NCI-H345 treated with DMSO at 0.1 percent for 48 hours (cell line): ENCODE measurements at regions not wholly inside any gene's neighbourhood (a gene's known extent, or its start where the extent isn't known, plus 50 kb on each side); places are given as distances from the start of the nearest gene placed in this dataset.

Experiments used
- DNase-seq: peaks from one replicate; lab custom pipeline; 2025; ENCODE audit not compliant: unreplicated experiment; lab: John Stamatoyannopoulos, UW

- no peak for DNase-seq
Observed at GRCh38 chr11:10358696-10359095, 53.8 kb downstream of the ADM start.

GRCh38 chr11:10359171-10359570 lies 54.3 kb downstream of the ADM start:
- no peak for DNase-seq

DNA sequence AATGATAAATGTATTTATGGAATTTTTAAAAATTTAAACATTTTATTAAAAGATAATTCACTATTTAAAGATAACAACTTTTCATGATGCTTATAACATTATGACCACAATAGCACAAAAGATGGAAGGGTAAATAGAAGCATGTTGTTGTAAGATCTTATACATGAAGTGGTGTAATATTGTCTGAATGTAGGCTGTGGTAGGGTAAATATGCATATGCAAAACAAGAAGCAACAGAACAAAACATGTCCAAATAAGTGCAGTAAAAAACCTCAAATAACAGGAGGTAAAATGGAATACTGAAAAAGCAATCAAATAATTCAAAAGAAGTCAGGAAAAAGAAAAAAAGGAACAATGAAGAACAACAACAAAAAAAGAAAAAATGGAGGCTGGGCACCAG lies 56.0 kb downstream of the ADM start:
- no peak for DNase-seq

GRCh38 chr11:10365045-10365444 lies 60.2 kb downstream of the ADM start:
- no peak for DNase-seq

- DNase-seq, result peak; percentile 18
Observed at GRCh38 chr11:10366568-10367331, 61.9 kb downstream of the ADM start.

GRCh38 chr11:10371926-10372641 lies 67.2 kb downstream of the ADM start:
- no peak for DNase-seq

DNA sequence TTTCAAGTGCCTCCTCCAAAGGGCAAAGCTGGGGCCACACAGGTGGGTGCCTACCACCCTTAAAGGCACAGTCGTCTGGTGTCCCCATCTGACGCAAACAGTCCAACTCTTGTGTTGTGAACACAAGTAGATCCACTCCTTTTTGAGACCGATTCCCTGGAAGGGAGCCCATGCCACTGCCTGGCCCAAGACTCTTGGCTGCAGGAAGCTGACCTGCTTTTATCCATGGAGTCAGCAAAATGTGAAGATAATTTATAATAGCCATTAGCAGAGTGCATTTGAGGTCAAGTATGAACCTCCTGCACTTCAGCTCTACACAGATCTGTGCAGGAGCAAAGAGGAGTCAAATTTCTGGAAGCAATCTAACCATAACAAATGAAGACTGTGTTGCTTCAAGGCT lies 68.5 kb downstream of the ADM start:
- no peak for DNase-seq

- no peak for DNase-seq
Observed at GRCh38 chr11:10373929-10374328, 69.1 kb downstream of the ADM start.

- no peak for DNase-seq
Observed at GRCh38 chr11:10374386-10374785, 69.5 kb downstream of the ADM start.

DNA sequence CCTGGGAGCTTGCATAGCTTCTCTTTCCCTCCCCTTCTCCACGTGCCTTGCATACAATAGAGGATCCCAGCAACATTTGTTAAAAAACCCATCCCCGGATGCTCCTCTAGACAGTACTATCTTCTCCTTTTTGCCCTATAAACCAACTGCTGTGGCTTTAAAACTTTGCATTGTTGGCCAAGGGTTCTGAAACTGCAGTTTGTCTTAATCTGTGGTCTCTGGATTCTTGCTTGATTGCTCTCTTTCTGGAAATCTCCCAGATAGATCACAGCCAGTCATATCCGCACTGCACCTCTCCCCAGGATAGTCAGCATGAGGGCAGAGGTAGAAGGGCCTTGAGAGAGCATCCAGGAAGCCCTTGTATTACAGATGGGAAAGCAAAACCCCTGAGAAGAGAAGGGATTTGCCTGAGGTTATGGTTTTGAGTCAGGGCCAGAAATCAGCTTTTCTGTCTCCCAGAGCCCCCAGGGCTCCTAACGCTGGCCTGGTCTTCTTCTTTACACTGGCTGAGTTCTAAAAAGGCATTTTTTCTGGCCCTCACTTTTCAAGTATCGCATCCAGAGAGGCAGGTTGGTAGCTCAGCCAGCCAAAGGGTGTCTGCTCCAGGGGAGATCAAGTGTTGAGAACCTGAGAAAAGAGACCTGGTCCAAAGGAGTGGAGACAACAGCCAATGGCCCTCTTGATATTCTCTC lies 70.6 kb downstream of the ADM start:
- DNase-seq, result no peak

DNA sequence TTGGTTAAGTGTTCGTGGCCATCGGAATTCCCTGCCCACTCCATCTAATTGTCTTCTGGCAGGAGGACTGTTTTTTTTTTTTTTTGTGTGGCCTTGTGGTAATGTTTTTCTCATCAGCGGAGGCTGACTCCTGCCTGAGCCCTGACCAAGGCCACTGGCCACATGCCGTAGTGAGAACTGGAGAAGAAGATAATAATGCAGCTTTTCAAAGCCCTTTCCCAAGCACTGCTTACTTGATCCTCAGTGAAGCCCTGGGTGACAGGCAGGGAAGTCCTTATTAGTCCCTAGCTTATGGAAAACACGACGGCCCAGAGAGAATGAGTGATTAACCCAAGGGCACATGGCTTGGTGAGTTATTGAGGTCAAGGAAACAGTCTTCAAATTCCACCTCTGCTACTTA lies 71.2 kb downstream of the ADM start:
- no peak for DNase-seq

GRCh38 chr11:10377183-10377582 lies 72.3 kb downstream of the ADM start:
- DNase-seq, result no peak

DNA sequence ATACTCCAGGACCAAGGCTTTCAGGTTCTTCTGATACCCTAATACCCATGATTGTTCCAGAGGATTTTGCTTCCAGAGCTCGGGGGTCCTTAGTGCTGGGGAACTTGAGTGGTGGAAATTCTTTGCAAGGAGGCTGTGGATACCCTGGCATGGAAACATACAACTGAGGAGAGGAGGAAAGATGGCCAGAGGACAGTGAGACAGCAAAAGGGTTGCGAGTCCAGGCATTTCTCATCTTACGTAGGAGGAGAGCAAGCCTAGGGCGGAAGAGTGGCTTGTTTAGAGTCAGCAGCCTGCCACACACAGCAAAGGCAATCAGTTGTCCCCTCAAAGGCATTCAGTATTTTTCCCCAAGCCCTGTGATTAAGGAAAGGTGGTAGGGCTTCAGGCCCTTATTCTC lies 73.5 kb downstream of the ADM start:
- no peak for DNase-seq

GRCh38 chr11:10379022-10379421 lies 74.1 kb downstream of the ADM start:
- DNase-seq, result no peak

- DNase-seq, result peak; percentile 31
Observed at GRCh38 chr11:10379426-10379825, 74.6 kb downstream of the ADM start.

- peak; percentile 66 for DNase-seq
Observed at GRCh38 chr11:10379871-10380568, 75.0 kb upstream of the AMPD3 start.

DNA sequence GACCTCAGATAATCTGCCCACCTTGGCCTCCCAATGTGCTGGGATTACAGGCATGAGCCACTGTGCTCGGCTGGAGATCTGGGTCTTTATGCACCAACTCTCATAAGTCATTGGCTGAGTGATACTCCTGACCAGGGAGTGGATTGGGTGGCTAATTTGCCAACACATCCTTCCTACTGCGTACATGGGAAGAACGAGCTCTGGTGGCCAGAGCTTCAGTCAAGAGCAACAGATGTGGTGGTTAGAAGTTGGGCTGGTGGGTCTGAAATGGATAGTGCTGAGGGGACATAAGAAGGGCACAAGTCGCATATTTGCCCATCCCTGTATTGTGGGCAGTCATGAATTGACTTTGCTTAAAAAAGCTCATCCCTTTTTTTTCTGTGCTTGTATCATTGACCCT lies 74.1 kb upstream of the AMPD3 start:
- DNase-seq, result no peak

GRCh38 chr11:10381736-10382135 lies 73.3 kb upstream of the AMPD3 start:
- no peak for DNase-seq

DNA sequence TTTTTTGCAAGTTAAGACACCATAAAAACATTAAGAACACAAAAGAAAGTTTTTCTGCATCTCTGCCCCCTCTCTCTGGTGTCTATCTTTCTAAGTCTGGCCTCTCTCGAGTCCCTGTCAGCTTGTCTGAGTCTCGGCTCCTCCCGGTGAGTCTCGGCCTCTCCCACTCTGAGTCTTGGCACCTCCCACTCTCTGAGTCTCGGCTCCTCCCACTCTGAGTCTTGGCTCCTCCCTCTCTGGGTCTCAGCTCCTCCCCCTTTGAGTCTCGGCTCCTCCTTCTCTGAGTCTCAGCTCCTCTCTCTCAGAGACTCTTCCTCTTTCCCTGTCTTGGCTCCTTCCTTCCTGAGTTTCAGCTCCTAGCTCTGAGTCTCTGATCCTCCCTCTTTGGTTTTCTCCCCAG lies 72.5 kb upstream of the AMPD3 start:
- DNase-seq, result no peak

GRCh38 chr11:10385696-10386095 lies 69.4 kb upstream of the AMPD3 start:
- no peak for DNase-seq

DNA sequence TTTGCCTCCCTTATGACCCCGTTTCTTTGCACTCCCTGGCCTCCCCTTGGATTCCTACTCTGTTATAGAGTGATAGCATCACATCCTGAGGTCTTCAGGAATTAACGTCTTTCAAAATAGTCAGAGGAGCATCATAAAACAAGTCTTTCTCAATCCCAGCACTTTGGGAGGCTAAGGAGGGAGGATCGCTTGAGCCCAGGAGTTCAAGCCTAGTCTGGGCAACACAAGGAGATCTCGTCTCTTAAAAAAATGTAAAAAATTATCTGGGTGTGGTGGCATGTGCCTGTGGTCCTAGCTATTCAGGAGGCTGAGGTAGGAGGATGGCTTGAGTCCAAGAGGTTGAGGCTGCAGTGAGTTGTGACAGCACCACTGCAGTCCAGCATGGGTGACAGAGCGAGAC lies 68.7 kb upstream of the AMPD3 start:
- DNase-seq, result no peak

DNA sequence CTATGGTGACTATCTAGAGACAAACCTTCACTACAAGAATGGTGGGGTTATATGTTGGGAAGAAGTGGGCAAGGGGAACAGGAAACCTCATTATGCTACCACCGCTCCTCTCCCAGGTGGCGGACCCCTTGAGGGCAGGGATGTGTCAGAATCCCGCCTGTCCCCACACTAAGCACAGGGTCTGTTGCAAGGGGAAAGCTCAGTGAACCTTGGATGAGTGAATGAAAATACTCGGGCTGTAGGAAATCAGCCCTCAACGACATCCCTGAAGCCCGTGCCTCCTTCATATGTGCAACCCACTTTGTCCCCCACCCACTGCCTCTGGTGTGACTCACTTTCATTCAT lies 68.2 kb upstream of the AMPD3 start:
- no peak for DNase-seq
